ENCODE measurements at regions not wholly inside any gene's neighbourhood (a gene's known extent, or its start where the extent isn't known, plus 50 kb on each side); places are given as distances from the start of the nearest gene placed in this dataset.

GRCh38 chr9:126144603-126145456 is 181.8 kb upstream of the MVB12B start:
- TF ChIP-seq CTCF (IDR thresholded peaks at IDR 0.05) (no peak), POLR2A (IDR thresholded peaks at IDR 0.05) (no peak)
- Histone ChIP-seq H3K4me3 (no peak overlapping the region), H3K27ac (peak overlapping the region in 3 of 12 donors; percentile 34 to 68 (median 57)), H3K4me1 (peaks cover 0 to 19% (median 0%) of the 10 kb centered on the region in 12 donors), H3K27me3 (peaks cover 0 to 11% (median 0%) of the 10 kb centered on the region in 9 donors), H3K9me3 (peaks cover 0 to 14% (median 0%) of the 10 kb centered on the region in 12 donors), H3K36me3 (no peaks in the 10 kb centered on the region)
- intact Hi-C loops (cut with DNase I): no loop called here
- 33 to 39% (median 36%) methylated on average over 10 to 11 of the region's 11 CpGs for WGBS, 4 donors
- ATAC-seq: peak in 2 of 4 donors; percentile 34 to 70
- DNase-seq: no peak

GRCh38 chr9:126145887-126146253 is 180.8 kb upstream of the MVB12B start:
- Histone ChIP-seq H3K4me3 (no peak overlapping the region), H3K36me3 (no peaks in the 10 kb centered on the region), H3K9me3 (peaks cover 0 to 4% (median 0%) of the 10 kb centered on the region in 12 donors), H3K4me1 (peaks cover 0 to 19% (median 0%) of the 10 kb centered on the region in 12 donors), H3K27me3 (peaks cover 0 to 11% (median 0%) of the 10 kb centered on the region in 9 donors), H3K27ac (no peak overlapping the region)
- TF ChIP-seq POLR2A (IDR thresholded peaks at IDR 0.05): no peak
- no peak for TF ChIP-seq CTCF (IDR thresholded peaks at IDR 0.05)
- intact Hi-C loops (cut with DNase I): no loop called here
- DNase-seq (no peak), ATAC-seq (no peak)
- 68 to 78% (median 71%) methylated on average over 4 of the region's 4 CpGs for WGBS, 4 donors

- ATAC-seq (peak in 3 of 4 donors; percentile 51 to 66 (median 54)), DNase-seq (no peak)
- H3K36me3 ChIP-seq: no peaks in the 10 kb centered on the region
- WGBS, 4 donors: 23 to 36% (median 30%) methylated on average over 19 of the region's 19 CpGs
- peaks cover 0 to 11% (median 0%) of the 10 kb centered on the region in 9 donors for H3K27me3 ChIP-seq
- H3K4me3 ChIP-seq: no peak overlapping the region
- H3K27ac ChIP-seq: no peak overlapping the region
- H3K9me3 ChIP-seq: no peaks in the 10 kb centered on the region
- intact Hi-C loops (cut with DNase I): no loop called here
- peaks cover 0 to 19% (median 0%) of the 10 kb centered on the region in 12 donors for H3K4me1 ChIP-seq
- TF ChIP-seq CTCF (IDR thresholded peaks at IDR 0.05) (peak in 9 of 12 donors; percentile 9 to 41 (median 28)), POLR2A (IDR thresholded peaks at IDR 0.05) (no peak)
These were observed 180.1 kb upstream of the MVB12B start for GRCh38 chr9:126146254-126147145.
